Uterus (tissue), 2 donors: ENCODE measurements at regions not wholly inside any gene's neighbourhood (a gene's known extent, or its start where the extent isn't known, plus 50 kb on each side); places are given as distances from the start of the nearest gene placed in this dataset.

ENCODE experiments used
- POLR2A ChIP-seq, 2 donors: fragments of 450-650 bp; IDR thresholded peaks; one replicate each; pipeline ENCODE4 v1.6.1; 2016; ENCODE audit warnings: antibody characterized with exemption in 2 of 2, mild to moderate bottlenecking in 1 of 2, moderate library complexity in 1 of 2
- TF ChIP-seq, protein P1 (sequence below), 4 experiments: fragments of 200-600 bp in 2 of 4; fragments of 450-650 bp in 2 of 4; sonication (generic) in 2 of 4; IDR thresholded peaks; one replicate each; pipeline ENCODE4 v1.5.1; 2016 to 2019; ENCODE audit warnings: antibody characterized with exemption in 4 of 4, mild to moderate bottlenecking in 2 of 4, moderate library complexity in 1 of 4

- TF ChIP-seq, protein P1, sequence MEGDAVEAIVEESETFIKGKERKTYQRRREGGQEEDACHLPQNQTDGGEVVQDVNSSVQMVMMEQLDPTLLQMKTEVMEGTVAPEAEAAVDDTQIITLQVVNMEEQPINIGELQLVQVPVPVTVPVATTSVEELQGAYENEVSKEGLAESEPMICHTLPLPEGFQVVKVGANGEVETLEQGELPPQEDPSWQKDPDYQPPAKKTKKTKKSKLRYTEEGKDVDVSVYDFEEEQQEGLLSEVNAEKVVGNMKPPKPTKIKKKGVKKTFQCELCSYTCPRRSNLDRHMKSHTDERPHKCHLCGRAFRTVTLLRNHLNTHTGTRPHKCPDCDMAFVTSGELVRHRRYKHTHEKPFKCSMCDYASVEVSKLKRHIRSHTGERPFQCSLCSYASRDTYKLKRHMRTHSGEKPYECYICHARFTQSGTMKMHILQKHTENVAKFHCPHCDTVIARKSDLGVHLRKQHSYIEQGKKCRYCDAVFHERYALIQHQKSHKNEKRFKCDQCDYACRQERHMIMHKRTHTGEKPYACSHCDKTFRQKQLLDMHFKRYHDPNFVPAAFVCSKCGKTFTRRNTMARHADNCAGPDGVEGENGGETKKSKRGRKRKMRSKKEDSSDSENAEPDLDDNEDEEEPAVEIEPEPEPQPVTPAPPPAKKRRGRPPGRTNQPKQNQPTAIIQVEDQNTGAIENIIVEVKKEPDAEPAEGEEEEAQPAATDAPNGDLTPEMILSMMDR (IDR thresholded peaks at IDR 0.05): no peak
- no peak for TF ChIP-seq POLR2A (IDR thresholded peaks at IDR 0.05)
These were observed 1242.1 kb downstream of the HACE1 start for GRCh38 chr6:103617642-103618041.
